ENCODE measurements at regions not wholly inside any gene's neighbourhood (a gene's known extent, or its start where the extent isn't known, plus 50 kb on each side); places are given as distances from the start of the nearest gene placed in this dataset.

- TF ChIP-seq CTCF (IDR thresholded peaks at IDR 0.05; ENCODE audit: poor library complexity) (no peak), EZH2 (IDR thresholded peaks at IDR 0.05; ENCODE audit: borderline replicate concordance) (no peak)
Measured at GRCh38 chr12:30145684-30146032, 361.9 kb upstream of the TMTC1 start.
